ENCODE measurements at regions not wholly inside any gene's neighbourhood (a gene's known extent, or its start where the extent isn't known, plus 50 kb on each side); places are given as distances from the start of the nearest gene placed in this dataset.

GRCh38 chr2:150006591-150006990 is 419.0 kb upstream of the MMADHC start:
- no peak for DNase-seq (ENCODE audit: low read depth)

- DNase-seq (ENCODE audit: low read depth) = no peak
These were observed 416.0 kb upstream of the MMADHC start for GRCh38 chr2:150003544-150003943.

GRCh38 chr2:150001788-150002187 is 414.2 kb upstream of the MMADHC start:
- DNase-seq (ENCODE audit: low read depth) = no peak

DNA sequence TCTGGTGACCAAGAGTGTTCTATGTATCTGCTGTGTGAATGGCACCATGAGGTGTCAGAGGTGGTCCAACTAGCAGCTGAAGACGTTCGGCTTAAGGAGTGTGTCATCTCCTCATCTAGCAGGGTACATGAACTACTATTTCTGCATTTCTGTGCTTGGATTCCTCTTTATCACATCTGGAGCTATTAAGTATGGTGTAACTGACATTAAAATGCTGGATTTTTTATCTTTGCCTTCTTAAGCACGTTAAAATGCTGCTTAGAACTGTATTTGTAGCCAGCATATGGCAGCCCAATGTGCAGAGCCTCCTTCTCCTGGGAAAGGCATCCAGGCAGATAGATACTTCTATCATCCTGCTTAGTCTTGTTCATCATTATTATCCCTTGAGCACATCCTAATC is 409.3 kb upstream of the MMADHC start:
- DNase-seq (ENCODE audit: low read depth) = no peak

- DNase-seq (ENCODE audit: low read depth) = peak; percentile 92
These were observed 406.6 kb upstream of the MMADHC start for GRCh38 chr2:149994057-149994728.

- DNase-seq (ENCODE audit: low read depth) = no peak
These were observed 405.7 kb upstream of the MMADHC start for GRCh38 chr2:149993316-149993715.

- DNase-seq (ENCODE audit: low read depth) = peak; percentile 29
These were observed 404.0 kb upstream of the MMADHC start for GRCh38 chr2:149991576-149991975.

GRCh38 chr2:149990965-149991364 is 403.4 kb upstream of the MMADHC start:
- DNase-seq (ENCODE audit: low read depth) = no peak

DNA sequence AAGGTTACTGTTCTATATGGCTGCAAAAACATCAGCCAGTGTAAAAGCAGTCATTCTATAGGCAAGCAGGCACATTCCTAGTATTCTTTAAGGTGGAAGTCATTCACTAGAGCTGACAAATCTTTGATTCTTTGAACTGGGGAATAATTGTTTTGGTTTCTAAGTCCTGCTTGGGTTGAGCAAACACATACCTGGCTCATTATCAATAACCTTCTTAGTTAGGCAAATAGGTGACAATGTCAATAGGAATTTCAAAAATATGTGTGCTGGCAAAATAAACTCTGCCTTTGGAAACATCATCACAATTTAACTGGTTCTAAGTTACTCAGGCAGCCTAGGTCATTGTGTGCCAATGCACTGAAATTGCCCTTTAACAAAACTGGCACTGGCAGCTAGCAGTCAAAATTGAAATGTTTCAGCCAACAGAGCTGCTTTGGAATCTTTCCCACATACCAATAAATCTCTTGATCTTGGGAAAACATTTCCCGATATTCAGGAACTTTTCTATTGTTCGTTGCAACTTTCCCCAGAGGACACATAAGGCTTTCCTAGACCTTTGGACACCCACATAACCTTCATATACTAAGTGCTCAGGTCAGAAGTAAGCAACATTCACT is 402.0 kb upstream of the MMADHC start:
- peak; percentile 3 for DNase-seq (ENCODE audit: low read depth)

GRCh38 chr2:149988361-149988760 is 400.8 kb upstream of the MMADHC start:
- no peak for DNase-seq (ENCODE audit: low read depth)

DNA sequence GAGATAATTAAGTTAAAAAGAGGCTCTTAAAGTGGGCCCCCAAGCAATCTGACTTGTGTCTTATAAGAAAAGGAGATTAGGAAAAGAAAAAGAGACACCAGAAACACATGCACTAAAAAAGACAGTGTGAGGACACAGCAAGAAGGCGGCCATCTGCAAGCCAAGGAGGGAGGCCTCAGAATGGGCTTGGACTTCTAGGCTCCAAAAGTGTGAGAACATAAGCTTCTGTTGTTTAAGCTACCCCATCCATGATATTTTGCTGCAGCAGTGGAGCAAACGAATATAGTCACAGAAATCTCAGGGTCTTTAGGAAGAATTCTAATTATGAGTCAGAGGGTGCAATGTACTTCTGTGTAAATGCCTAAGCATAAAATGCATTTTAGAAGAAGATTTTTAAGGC is 399.3 kb upstream of the MMADHC start:
- DNase-seq (ENCODE audit: low read depth) = no peak

GRCh38 chr2:149984311-149984710 is 396.7 kb upstream of the MMADHC start:
- no peak for DNase-seq (ENCODE audit: low read depth)

GRCh38 chr2:149972066-149972465 is 384.5 kb upstream of the MMADHC start:
- no peak for DNase-seq (ENCODE audit: low read depth)

DNA sequence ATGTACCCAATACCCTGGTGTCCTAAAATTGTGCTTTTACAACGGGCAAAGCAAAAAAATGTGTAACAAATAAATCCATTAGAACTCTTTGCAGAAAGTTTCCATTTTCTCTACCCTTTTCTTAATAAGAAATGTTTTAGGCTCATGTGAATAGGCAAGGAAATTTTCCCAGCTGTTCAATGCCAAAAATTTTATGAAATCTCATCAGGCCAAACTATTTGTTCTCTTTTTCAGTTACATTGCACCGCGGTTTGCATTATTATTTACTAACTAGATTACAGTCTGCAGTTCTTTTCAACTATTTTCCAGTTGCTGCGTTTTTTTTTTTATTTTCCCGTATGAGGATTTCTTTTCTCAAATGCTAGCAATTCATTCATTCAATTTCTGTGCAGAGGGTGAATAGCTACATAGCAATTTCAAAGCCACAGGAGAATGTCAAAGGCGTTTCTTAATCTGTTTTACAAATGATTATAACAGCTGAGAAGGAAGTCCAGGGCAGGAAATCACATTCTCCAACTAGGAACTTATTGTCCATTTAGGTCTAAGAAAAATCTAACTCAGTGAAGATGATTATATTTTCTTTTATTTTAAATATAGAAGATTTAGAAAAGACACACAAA is 367.5 kb upstream of the MMADHC start:
- peak; percentile 1 for DNase-seq (ENCODE audit: low read depth)

DNA sequence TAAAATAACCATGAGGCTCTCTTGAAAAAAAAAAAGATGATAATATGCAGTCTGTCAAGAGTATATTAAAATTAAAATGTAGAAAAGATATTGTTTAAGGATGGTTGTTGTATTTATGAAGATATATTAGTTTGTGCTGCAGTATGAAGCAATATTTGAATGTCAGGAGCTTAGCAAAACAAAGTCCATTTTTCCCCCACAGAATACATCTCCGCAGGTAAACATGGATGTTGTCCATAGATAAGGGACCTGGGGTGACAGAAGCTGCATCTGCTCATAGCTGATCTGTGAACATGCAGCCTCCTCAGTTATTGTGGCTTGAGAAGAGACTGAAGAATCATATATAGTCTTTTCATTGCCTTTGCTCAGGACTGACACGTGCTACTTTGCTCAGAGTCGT is 366.1 kb upstream of the MMADHC start:
- no peak for DNase-seq (ENCODE audit: low read depth)

DNA sequence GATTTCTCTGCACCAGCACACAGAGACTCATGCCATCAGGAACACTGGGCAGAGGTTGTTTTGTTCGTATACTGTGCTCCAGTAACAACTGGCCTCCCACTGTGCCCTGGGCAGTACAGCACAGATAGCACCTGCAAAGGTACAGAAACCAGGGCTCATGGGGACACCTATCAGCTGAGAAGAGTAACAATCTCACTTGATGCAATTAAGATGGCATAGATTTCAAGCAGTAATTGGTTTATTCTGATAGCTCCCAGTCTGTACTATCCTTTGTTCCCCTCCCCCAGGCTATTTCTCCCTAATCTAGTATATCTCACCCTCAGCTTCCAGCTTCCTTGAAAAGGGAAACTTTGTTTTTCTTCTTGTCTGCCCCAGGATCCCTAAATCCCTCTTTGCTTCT is 343.9 kb upstream of the MMADHC start:
- DNase-seq (ENCODE audit: low read depth) = no peak

- DNase-seq (ENCODE audit: low read depth) = no peak
These were observed 340.4 kb upstream of the MMADHC start for GRCh38 chr2:149928011-149928410.

- no peak for DNase-seq (ENCODE audit: low read depth)
These were observed 338.6 kb upstream of the MMADHC start for GRCh38 chr2:149926149-149926548.

- peak; percentile 16 for DNase-seq (ENCODE audit: low read depth)
These were observed 337.1 kb upstream of the MMADHC start for GRCh38 chr2:149924549-149925213.

DNA sequence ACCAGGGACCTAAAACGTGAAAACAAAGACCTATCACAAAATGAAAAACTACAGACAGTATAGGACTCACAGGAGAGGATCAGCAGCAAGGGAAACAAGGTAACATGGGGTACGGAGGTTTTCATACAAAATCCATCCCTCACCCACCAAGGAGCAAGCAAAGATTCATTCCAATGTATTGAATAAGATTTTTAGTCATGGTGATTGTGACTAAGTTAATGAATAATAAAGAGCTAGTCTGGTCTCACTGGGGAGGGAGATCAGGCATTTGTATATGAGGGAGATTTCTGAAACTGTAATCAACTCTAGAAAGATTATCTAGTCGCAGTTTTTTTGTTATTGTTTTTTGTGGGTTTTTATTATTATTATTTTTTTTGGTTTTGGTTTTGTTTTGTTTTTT is 336.5 kb upstream of the MMADHC start:
- peak; percentile 21 for DNase-seq (ENCODE audit: low read depth)

GRCh38 chr2:149921911-149922616 is 334.5 kb upstream of the MMADHC start:
- no peak for DNase-seq (ENCODE audit: low read depth)

DNA sequence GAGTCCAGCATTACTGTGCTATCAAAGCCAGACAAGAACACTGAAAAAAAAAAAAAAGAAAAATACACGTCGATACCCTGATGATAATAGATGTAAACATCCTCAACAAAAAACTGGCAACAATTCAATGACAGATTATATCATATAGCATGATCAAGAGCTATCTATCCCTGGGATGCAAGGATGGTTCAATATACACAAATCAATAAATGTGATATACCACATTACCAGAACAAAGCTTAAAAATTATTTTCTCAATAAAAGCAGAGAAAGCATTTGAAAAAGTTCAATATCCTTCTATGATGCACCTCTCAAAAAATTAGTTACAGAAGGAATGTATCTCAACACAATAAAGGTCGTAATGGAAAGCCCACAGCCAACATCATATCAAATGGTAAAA is 332.8 kb upstream of the MMADHC start:
- no peak for DNase-seq (ENCODE audit: low read depth)

All from amniotic epithelial cell (primary cell).